ENCODE measurements at regions not wholly inside any gene's neighbourhood (a gene's known extent, or its start where the extent isn't known, plus 50 kb on each side); places are given as distances from the start of the nearest gene placed in this dataset.

GRCh38 chr12:58719161-58719560, 201.1 kb downstream of the LRIG3 start:
- TF ChIP-seq CTCF (IDR thresholded peaks at IDR 0.05; ENCODE audit: low read depth, low read length, missing input control) = no peak
- TF ChIP-seq HNF4A (conservative IDR thresholded peaks at IDR 0.05) = no peak
- no peak for TF ChIP-seq REST (IDR thresholded peaks at IDR 0.05)
- no peak for TF ChIP-seq SP1 (IDR thresholded peaks at IDR 0.05)
- TF ChIP-seq MAX (IDR thresholded peaks at IDR 0.05) = no peak

All from liver (tissue), 3 donors.